Type B pancreatic cell (in vitro differentiated cells): ENCODE measurements at regions not wholly inside any gene's neighbourhood (a gene's known extent, or its start where the extent isn't known, plus 50 kb on each side); places are given as distances from the start of the nearest gene placed in this dataset.

Experiments used
- DNase-seq: peaks from one replicate; pipeline ENCODE4 v3.0.0; 2021; ENCODE audit warnings: mixed read lengths; ENCODE audit not compliant: unreplicated experiment; ENCODE audit errors: extremely low spot score
- H3K27ac Mint-ChIP-seq: 2 replicates; pipeline ENCODE4 v1.8.0; 2021; ENCODE audit warnings: mild to moderate bottlenecking, mixed read lengths
- H3K27me3 Mint-ChIP-seq: 2 replicates; pipeline ENCODE4 v1.8.0; 2021; ENCODE audit warnings: mixed read lengths
- H3K36me3 Mint-ChIP-seq: 2 replicates; pipeline ENCODE4 v1.8.0; 2021; ENCODE audit warnings: mixed read lengths
- H3K4me1 Mint-ChIP-seq: one replicate; pipeline ENCODE4 v1.8.0; 2021; ENCODE audit warnings: mixed read lengths; ENCODE audit not compliant: unreplicated experiment
- H3K4me3 Mint-ChIP-seq: 2 replicates; pipeline ENCODE4 v1.8.0; 2021; ENCODE audit warnings: mild to moderate bottlenecking, mixed read lengths
- H3K9me3 Mint-ChIP-seq: 2 replicates; pipeline ENCODE4 v1.8.0; 2021; ENCODE audit warnings: mixed read lengths
- TF ChIP-seq, protein P1 (sequence below): fragments of 200-600 bp; sonication (generic); conservative IDR thresholded peaks from 2 replicates; pipeline ENCODE4 v1.5.0; 2021; ENCODE audit warnings: antibody characterized with exemption, mild to moderate bottlenecking

- Mint-ChIP-seq H3K4me3 (no peak overlapping the region), H3K27ac (no peak overlapping the region), H3K4me1 (no peaks in the 10 kb centered on the region), H3K27me3 (no peaks in the 10 kb centered on the region), H3K9me3 (no peaks in the 10 kb centered on the region), H3K36me3 (no peaks in the 10 kb centered on the region)
- TF ChIP-seq, protein P1, sequence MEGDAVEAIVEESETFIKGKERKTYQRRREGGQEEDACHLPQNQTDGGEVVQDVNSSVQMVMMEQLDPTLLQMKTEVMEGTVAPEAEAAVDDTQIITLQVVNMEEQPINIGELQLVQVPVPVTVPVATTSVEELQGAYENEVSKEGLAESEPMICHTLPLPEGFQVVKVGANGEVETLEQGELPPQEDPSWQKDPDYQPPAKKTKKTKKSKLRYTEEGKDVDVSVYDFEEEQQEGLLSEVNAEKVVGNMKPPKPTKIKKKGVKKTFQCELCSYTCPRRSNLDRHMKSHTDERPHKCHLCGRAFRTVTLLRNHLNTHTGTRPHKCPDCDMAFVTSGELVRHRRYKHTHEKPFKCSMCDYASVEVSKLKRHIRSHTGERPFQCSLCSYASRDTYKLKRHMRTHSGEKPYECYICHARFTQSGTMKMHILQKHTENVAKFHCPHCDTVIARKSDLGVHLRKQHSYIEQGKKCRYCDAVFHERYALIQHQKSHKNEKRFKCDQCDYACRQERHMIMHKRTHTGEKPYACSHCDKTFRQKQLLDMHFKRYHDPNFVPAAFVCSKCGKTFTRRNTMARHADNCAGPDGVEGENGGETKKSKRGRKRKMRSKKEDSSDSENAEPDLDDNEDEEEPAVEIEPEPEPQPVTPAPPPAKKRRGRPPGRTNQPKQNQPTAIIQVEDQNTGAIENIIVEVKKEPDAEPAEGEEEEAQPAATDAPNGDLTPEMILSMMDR: no peak
- DNase-seq: no peak
These were observed 194.8 kb upstream of the SLC30A5 start for GRCh38 chr5:68898951-68899471.

GRCh38 chr5:68911840-68912690 lies 181.7 kb upstream of the SLC30A5 start:
- DNase-seq: no peak
- no peaks in the 10 kb centered on the region for H3K36me3 Mint-ChIP-seq
- no peaks in the 10 kb centered on the region for H3K27me3 Mint-ChIP-seq
- H3K27ac Mint-ChIP-seq: no peak overlapping the region
- H3K4me3 Mint-ChIP-seq: no peak overlapping the region
- H3K9me3 Mint-ChIP-seq: no peaks in the 10 kb centered on the region
- TF ChIP-seq, protein P1: no peak
- H3K4me1 Mint-ChIP-seq: no peaks in the 10 kb centered on the region

- no peaks in the 10 kb centered on the region for H3K4me1 Mint-ChIP-seq
- no peak overlapping the region for H3K27ac Mint-ChIP-seq
- H3K9me3 Mint-ChIP-seq: peaks cover 5% of the 10 kb centered on the region
- no peak for DNase-seq
- H3K36me3 Mint-ChIP-seq: no peaks in the 10 kb centered on the region
- no peaks in the 10 kb centered on the region for H3K27me3 Mint-ChIP-seq
- TF ChIP-seq, protein P1: no peak
- H3K4me3 Mint-ChIP-seq: no peak overlapping the region
These were observed 178.7 kb upstream of the SLC30A5 start for GRCh38 chr5:68915079-68915478.

- DNase-seq: no peak
- no peak overlapping the region for H3K27ac Mint-ChIP-seq
- H3K27me3 Mint-ChIP-seq: no peaks in the 10 kb centered on the region
- H3K36me3 Mint-ChIP-seq: no peaks in the 10 kb centered on the region
- H3K4me3 Mint-ChIP-seq: no peak overlapping the region
- peaks cover 5% of the 10 kb centered on the region for H3K9me3 Mint-ChIP-seq
- TF ChIP-seq, protein P1: no peak
- no peaks in the 10 kb centered on the region for H3K4me1 Mint-ChIP-seq
These were observed 175.5 kb upstream of the SLC30A5 start for GRCh38 chr5:68918306-68918705.

GRCh38 chr5:68919988-68920490 lies 173.8 kb upstream of the SLC30A5 start:
- Mint-ChIP-seq H3K4me1 (peaks cover 5% of the 10 kb centered on the region), H3K9me3 (peaks cover 5% of the 10 kb centered on the region), H3K4me3 (no peak overlapping the region), H3K27me3 (no peaks in the 10 kb centered on the region), H3K27ac (no peak overlapping the region), H3K36me3 (no peaks in the 10 kb centered on the region)
- TF ChIP-seq, protein P1: no peak
- no peak for DNase-seq
